NK-92 (cell line): ENCODE measurements at regions not wholly inside any gene's neighbourhood (a gene's known extent, or its start where the extent isn't known, plus 50 kb on each side); places are given as distances from the start of the nearest gene placed in this dataset.
"Not testable (repeated sequence)": the region's sequence is repeated elsewhere in the genome, so short reads cannot be mapped to it uniquely, and the experiment has no call there.

ENCODE experiments used
- DNase-seq: peaks from one replicate; lab custom pipeline; 2025; ENCODE audit not compliant: unreplicated experiment; lab: John Stamatoyannopoulos, UW

GRCh38 chr6:14883921-14884320 lies 361.9 kb upstream of the JARID2 start:
- no peak for DNase-seq

- DNase-seq: no peak
Measured at GRCh38 chr6:14885498-14885897, 360.4 kb upstream of the JARID2 start.

GRCh38 chr6:14887181-14887580 lies 358.7 kb upstream of the JARID2 start:
- DNase-seq: no peak

- no peak for DNase-seq
Measured at GRCh38 chr6:14887986-14888574, 357.8 kb upstream of the JARID2 start.

GRCh38 chr6:14888575-14889000 lies 357.3 kb upstream of the JARID2 start:
- DNase-seq: no peak

GRCh38 chr6:14889188-14889587 lies 356.7 kb upstream of the JARID2 start:
- no peak for DNase-seq

- DNase-seq: no peak
Measured at GRCh38 chr6:14889611-14890593, 356.0 kb upstream of the JARID2 start.

- not testable (repeated sequence) for DNase-seq
Measured at GRCh38 chr6:14891820-14892375, 354.0 kb upstream of the JARID2 start.

GRCh38 chr6:14894105-14894504 lies 351.8 kb upstream of the JARID2 start:
- DNase-seq: no peak

- no peak for DNase-seq
Measured at GRCh38 chr6:14896475-14896874, 349.4 kb upstream of the JARID2 start.

GRCh38 chr6:14897831-14898230 lies 348.0 kb upstream of the JARID2 start:
- no peak for DNase-seq

- DNase-seq: not testable (repeated sequence)
Measured at GRCh38 chr6:14899441-14899840, 346.4 kb upstream of the JARID2 start.

GRCh38 chr6:14900919-14901318 lies 344.9 kb upstream of the JARID2 start:
- DNase-seq: no peak

GRCh38 chr6:14903176-14904038 lies 342.5 kb upstream of the JARID2 start:
- DNase-seq: no peak

GRCh38 chr6:14905201-14905600 lies 340.7 kb upstream of the JARID2 start:
- DNase-seq: no peak

- DNase-seq: no peak
Measured at GRCh38 chr6:14906621-14907020, 339.2 kb upstream of the JARID2 start.

- no peak for DNase-seq
Measured at GRCh38 chr6:14910692-14911547, 334.9 kb upstream of the JARID2 start.

- DNase-seq: no peak
Measured at GRCh38 chr6:14912226-14912625, 333.6 kb upstream of the JARID2 start.

- no peak for DNase-seq
Measured at GRCh38 chr6:14912706-14913105, 333.2 kb upstream of the JARID2 start.

- DNase-seq: no peak
Measured at GRCh38 chr6:14913931-14914330, 331.9 kb upstream of the JARID2 start.
